H7 (cell line): ENCODE measurements at regions not wholly inside any gene's neighbourhood (a gene's known extent, or its start where the extent isn't known, plus 50 kb on each side); places are given as distances from the start of the nearest gene placed in this dataset.

ENCODE experiments used
- DNase-seq: peaks from one replicate; pipeline ENCODE4 v3.0.0; 2012
- H3K27me3 ChIP-seq: 2 replicates; pipeline ENCODE4 v1.6.0; 2011; ENCODE audit warnings: mild to moderate bottlenecking, low read length; ENCODE audit not compliant: control insufficient read depth, insufficient read depth
- H3K36me3 ChIP-seq: replicated peaks from 2 replicates; pipeline ENCODE4 v1.5.1; 2011; ENCODE audit warnings: low read length; ENCODE audit not compliant: control insufficient read depth, insufficient read depth
- H3K4me3 ChIP-seq: 2 replicates; pipeline ENCODE4 v1.5.1; 2011; ENCODE audit warnings: low read depth, mild to moderate bottlenecking, control low read depth, low read length, moderate library complexity; ENCODE audit not compliant: insufficient read depth

GRCh38 chr18:78913395-78913794 lies 66.2 kb upstream of the SALL3 start:
- Histone ChIP-seq H3K27me3 (no peaks in the 10 kb centered on the region), H3K4me3 (no peak overlapping the region)
- DNase-seq: no peak

GRCh38 chr18:78913830-78914231 lies 65.8 kb upstream of the SALL3 start:
- no peak overlapping the region for H3K4me3 ChIP-seq
- DNase-seq: no peak
- H3K27me3 ChIP-seq: no peaks in the 10 kb centered on the region
- no peaks in the 10 kb centered on the region for H3K36me3 ChIP-seq

More at GRCh38 chr18:78913395-78913794, 66.2 kb upstream of the SALL3 start:
- no peaks in the 10 kb centered on the region for H3K36me3 ChIP-seq

DNA sequence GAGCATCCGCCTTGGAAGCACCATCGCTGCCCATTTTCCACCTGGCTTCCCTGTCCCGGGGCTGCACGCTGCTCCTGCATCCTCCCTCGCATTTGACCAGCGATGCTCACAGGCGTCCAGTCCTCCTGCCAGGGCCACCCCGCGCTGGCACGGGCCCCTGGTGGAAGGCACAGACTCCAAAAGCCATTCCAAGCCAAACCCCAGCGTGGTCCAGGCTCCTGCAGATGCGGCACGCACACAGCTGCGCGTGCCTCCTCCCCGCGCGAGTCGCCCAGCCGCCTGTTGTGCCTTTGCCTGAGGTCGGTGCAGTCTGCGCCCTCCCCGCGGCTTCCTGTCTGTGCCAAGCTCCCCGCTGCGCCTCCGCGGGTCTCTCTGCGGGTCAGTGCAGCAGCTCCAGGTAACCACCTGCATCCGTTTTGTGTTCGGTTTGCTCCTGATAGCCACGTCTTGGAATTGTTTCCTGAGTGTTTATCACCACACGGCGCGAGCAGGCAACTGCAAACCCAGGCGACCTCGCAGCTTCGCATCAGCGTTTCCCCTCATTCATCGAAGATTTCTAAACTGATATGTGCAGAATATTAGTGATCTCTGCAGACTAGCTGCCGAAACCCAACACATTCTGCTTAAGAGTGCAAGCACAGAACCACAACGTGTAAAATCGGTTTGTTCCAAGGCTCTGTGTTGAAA lies 65.2 kb upstream of the SALL3 start:
- peak; percentile 57 for DNase-seq
- Histone ChIP-seq H3K4me3 (no peak overlapping the region), H3K27me3 (no peaks in the 10 kb centered on the region), H3K36me3 (no peaks in the 10 kb centered on the region)

GRCh38 chr18:78915446-78916008 lies 64.1 kb upstream of the SALL3 start:
- Histone ChIP-seq H3K4me3 (no peak overlapping the region), H3K27me3 (no peaks in the 10 kb centered on the region), H3K36me3 (no peaks in the 10 kb centered on the region)
- DNase-seq: peak; percentile 46

GRCh38 chr18:78918707-78919106 lies 60.9 kb upstream of the SALL3 start:
- DNase-seq: peak; percentile 32
- no peak overlapping the region for H3K4me3 ChIP-seq
- H3K27me3 ChIP-seq: no peaks in the 10 kb centered on the region
- no peaks in the 10 kb centered on the region for H3K36me3 ChIP-seq

DNA sequence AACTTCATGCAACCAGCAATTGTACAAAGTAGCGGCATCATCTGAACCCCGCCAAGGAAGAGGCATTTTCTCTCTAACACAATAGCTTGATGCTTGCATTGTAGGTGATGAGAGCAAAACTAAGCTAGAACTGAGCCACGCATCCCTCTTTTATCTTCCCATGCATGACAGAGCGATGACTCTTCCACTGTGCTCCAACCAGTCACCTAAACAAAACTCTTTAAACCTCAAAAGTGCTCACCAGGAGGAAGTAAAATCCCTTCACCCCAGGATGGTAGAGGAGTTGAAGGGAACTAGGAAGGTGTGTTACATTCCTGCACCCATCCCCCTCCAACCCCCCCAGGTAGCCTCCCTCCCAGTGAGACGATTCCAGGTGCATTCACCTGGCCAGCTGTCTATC lies 59.7 kb upstream of the SALL3 start:
- no peak for DNase-seq
- Histone ChIP-seq H3K4me3 (no peak overlapping the region), H3K27me3 (no peaks in the 10 kb centered on the region), H3K36me3 (no peaks in the 10 kb centered on the region)

DNA sequence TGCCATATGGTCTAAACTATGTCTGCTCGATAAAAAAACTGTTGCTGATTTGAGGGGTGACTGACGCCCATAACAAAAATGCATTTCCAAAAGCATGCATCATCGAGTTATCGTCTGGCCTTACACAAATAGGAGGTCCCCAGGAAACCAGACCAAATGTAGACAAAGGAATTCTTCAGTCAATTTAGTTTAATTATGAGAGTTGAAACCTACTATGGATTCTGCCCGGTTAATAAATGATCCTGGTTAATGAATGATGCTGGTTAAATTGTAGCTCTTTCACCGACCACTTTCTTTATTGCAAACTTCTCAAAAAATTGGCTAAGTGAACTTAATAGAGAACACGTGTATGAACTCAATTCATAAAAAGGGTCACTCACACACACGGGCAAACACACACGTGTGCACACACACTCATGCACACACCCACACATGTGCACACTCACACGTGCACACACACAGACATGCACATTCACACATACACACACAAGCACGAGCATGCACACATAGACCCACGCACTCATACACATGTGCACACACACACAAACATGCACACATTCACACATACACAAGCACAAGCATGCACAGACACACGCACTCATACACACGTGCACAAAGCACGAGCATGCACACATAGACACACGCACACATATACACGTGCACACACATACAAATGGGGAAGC lies 59.0 kb upstream of the SALL3 start:
- no peaks in the 10 kb centered on the region for H3K36me3 ChIP-seq
- H3K4me3 ChIP-seq: no peak overlapping the region
- H3K27me3 ChIP-seq: no peaks in the 10 kb centered on the region
- no peak for DNase-seq

- Histone ChIP-seq H3K27me3 (no peaks in the 10 kb centered on the region), H3K4me3 (no peak overlapping the region), H3K36me3 (no peaks in the 10 kb centered on the region)
- no peak for DNase-seq
Measured at GRCh38 chr18:78922856-78923255, 56.8 kb upstream of the SALL3 start.

DNA sequence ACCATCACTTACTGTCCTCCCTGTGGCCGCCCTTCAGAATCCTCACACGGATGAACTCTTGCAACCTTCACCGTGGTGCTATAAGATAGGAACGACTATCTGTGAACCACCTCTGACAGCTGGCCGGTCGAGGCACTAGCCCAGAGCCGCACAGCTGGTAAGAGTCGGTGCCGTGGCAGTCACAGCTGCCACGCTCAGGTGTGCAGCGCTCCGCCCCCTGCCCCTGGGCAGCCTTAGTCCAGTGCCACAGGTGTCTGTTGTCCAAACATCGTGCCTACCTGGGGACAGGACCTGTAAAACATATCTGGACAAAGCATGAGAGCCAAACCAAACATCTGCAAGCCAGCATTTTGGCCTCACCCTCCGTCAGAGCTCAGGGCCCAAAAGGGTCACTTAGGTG lies 55.3 kb upstream of the SALL3 start:
- no peaks in the 10 kb centered on the region for H3K36me3 ChIP-seq
- no peaks in the 10 kb centered on the region for H3K27me3 ChIP-seq

DNA sequence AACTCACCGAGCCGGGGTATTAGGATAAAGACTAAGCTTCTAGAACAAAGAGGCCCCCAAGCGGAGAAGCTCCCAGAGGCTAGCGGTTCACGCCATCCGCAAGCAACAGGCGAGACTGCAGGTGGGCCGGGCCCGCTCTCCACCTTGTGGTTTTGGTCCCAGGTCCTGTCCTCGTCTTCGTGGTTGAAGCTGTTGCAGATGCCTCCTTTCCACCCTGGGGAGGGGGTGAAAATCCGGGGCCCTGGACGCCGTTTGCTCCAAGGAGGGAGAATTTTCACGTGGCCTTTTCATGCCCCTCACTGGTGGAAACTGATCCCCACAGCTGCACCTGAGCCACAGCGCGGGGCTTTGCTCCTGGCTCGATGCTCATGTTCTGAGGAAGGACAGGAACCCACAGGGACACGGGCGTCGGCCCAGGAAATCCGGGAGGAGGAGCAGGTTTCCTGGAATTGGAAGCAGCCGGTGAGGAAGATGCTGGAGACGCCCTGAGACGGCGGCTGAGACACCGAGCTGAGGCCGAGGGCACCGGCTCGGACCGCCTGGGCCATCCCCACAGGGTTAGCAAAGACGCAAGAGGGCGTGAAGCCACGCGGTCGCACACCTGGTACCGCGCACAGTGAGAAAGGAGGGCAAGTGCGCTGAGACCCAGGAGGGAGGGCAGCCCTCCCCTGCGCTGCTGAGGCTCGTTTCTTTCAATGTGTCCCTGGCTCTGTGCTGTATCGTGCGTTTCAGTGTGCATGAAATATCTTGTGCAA lies 54.7 kb upstream of the SALL3 start:
- no peak overlapping the region for H3K4me3 ChIP-seq
- no peaks in the 10 kb centered on the region for H3K27me3 ChIP-seq
- no peak for DNase-seq
- H3K36me3 ChIP-seq: no peaks in the 10 kb centered on the region

More for the DNA sequence above, 55.3 kb upstream of the SALL3 start:
- DNase-seq: no peak
- no peak overlapping the region for H3K4me3 ChIP-seq

GRCh38 chr18:78925557-78926242 lies 53.9 kb upstream of the SALL3 start:
- Histone ChIP-seq H3K27me3 (no peaks in the 10 kb centered on the region), H3K4me3 (no peak overlapping the region), H3K36me3 (no peaks in the 10 kb centered on the region)
- no peak for DNase-seq

DNA sequence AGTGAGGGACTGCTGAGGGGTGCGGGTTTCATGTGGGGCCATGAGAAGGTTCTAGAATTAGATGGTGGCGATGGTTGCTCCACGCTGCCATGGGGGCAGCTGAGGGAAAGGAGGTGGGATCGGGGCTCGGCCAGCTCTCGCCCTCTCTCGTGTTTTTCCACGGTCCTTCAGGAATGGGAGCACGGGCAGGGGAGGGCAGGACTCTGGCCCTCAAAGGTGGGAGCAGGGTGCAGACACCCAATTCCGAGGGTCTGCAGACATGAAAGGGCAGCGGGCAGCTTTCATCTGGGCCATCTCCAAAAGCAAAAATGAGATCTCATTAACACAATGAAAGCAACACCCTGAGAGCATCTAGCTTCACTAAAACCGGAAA lies 53.4 kb upstream of the SALL3 start:
- no peaks in the 10 kb centered on the region for H3K27me3 ChIP-seq
- H3K4me3 ChIP-seq: no peak overlapping the region
- DNase-seq: no peak
- no peaks in the 10 kb centered on the region for H3K36me3 ChIP-seq

- Histone ChIP-seq H3K4me3 (no peak overlapping the region), H3K27me3 (no peaks in the 10 kb centered on the region), H3K36me3 (no peaks in the 10 kb centered on the region)
- no peak for DNase-seq
Measured at GRCh38 chr18:78927156-78927555, 52.5 kb upstream of the SALL3 start.

DNA sequence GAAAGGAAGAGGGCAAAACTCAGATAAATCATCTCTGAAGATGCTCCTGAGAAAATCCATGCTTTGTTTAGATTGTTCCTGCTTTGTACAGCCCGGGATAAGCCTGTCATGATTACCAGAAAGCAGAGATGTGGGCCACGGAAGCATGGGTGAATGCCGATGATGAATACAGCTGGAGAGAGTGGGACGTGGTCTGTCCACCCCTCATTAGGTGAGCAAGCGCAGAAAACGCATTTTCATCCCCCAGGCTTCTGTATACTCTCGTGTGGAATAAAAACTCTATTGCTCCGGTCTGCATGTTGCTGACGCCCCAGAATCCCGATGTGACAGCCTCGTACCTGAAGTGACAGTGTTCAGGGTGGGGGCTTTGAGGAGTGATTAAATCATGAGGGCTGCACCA lies 52.0 kb upstream of the SALL3 start:
- H3K27me3 ChIP-seq: no peaks in the 10 kb centered on the region
- DNase-seq: no peak
- no peak overlapping the region for H3K4me3 ChIP-seq
- H3K36me3 ChIP-seq: no peaks in the 10 kb centered on the region
